GM21619 (cell line): ENCODE measurements at regions not wholly inside any gene's neighbourhood (a gene's known extent, or its start where the extent isn't known, plus 50 kb on each side); places are given as distances from the start of the nearest gene placed in this dataset.
A peak's percentile ranks its signal among the peaks of the same experiment; 100 is the strongest.

Experiments used
- ATAC-seq: cut with Tn5 transposase; IDR thresholded peaks from one replicate; pipeline ENCODE4 v1.9.1; 2021; ENCODE audit not compliant: unreplicated experiment

DNA sequence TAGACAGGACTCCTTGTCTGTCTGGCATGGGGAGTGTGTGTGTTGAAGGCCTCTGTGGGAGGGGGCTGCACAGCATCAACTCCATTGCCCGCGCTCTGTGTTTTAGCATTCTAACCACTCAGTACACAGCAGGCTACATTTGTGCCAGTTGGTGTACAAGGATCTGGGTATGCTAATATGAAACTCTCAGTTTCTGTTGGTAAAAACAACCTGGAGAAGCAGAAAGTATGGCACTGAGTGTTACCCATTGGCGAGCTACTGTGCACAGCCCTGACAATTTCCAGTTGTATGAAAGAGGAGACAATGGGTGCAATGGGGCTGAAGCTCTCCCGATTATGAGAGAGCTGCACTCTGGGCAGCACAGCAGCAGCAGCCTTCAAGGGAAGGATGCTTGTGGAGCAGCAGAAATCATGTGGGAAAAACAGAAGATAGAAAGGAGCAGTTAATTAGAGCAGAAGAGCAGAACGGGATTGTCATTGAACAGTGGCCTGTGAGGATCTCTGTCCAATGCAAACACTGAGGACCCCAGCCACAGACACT is 443.6 kb downstream of the CBLN2 start:
- ATAC-seq = no peak

DNA sequence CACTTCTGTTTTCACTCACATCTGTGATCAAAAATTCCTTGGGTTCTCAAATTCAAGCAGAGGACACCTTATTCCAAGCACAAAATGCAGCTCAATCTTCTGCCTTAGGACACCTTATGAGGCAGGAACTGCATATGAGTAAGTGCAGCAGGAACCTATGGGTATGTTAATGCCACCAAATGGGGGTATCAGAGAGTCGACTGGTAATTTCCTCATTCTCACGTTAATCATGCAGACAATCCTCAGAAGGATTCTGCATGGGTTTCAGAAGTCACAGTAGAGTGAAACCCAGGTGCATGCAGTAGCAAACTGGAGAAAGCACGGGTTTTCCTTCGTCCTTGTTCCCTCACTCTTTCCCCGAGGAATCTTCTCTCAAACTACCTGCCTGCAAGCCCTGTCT is 452.8 kb downstream of the CBLN2 start:
- ATAC-seq = peak; percentile 53

- ATAC-seq = no peak
Observed at GRCh38 chr18:72089432-72089831, 454.7 kb downstream of the CBLN2 start.

GRCh38 chr18:72086421-72086820 is 457.7 kb downstream of the CBLN2 start:
- no peak for ATAC-seq

DNA sequence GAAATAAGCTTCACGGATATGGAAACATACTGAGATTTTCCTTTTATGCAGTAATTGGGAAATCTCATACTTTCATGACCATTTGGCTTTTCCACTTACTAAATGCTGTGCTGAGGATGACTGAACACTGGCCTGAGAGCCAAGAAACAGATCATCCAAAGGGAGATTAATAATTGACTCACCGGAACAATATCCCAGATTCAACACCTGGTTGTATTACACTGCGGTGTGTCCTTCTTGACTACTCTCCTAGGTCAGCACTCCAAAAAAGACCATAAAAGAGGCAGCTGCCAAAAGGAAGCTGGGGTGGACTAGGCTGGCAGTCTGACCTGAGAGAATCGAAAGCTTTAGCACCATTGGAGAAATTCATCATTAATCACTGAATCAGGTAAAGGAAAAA is 469.1 kb downstream of the CBLN2 start:
- no peak for ATAC-seq

GRCh38 chr18:72063001-72063400 is 481.1 kb downstream of the CBLN2 start:
- no peak for ATAC-seq

DNA sequence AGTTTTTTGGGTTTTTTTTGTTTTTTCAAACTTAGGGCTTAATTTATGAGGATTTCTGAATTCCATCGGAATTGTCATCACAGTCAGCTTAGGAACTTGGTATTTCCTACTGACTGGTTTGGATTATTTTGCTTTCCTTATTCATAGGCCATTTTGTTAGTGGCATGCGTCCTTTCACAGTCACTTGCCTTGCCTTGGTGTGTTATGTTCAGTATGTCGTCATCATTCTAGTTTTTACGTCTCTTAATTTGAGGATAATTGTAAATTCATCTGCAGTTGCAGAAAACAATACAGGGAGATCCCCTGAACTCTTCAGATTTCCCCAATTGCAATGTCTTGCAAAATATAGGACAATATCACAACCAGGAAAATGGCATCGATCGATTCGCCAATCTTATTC is 485.3 kb downstream of the CBLN2 start:
- no peak for ATAC-seq

DNA sequence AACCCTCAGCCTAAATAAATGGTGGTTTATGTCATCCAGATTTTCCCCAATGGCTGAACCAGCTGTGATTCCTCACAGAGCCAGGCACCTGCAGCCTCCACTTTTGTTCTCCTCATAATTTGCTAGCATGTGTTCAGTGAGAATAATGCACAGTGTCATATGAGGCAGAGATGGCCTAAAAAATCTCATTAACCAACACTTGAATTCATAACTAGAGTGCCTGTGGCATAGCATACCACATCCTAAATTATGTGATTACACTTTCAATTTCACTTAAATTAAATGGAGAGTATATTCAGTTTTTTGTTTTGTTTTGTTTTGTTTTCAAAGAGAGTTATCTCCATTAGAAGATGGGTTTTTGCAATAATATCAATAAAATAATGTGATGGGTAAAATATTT is 488.0 kb downstream of the CBLN2 start:
- no peak for ATAC-seq

DNA sequence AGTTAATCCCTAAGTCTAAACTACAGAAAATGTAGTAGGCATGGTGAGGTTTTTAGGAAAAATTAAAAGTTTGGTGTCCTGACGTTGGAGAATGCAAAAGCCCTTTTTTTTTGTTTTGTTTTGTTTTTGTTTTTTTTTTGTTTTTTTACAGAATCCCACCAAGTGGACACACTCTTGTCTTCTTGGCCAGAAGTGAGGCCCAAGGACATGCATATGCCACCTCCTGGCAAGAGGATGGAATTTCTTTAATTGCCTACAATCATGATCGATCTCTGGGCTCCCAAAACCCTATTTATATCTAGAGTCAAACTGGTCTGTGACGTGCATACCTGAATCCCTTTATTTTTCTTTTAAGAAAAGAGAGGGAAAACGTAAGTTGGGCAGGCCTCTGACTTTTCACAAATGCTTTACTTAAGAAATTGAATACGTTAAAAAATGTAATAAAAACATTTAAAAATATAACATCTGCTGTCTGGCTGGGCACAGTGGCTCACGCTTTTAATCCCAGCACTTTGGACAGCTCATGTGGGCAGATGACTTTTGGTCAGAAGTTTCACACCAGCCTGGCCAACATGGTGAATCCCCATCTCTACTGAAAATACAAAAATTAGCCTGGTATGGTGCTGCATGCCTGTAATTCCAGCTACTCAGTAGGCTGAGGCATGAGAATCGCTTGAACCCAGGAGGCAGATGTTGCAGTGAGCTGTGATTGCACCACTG is 502.7 kb downstream of the CBLN2 start:
- no peak for ATAC-seq

DNA sequence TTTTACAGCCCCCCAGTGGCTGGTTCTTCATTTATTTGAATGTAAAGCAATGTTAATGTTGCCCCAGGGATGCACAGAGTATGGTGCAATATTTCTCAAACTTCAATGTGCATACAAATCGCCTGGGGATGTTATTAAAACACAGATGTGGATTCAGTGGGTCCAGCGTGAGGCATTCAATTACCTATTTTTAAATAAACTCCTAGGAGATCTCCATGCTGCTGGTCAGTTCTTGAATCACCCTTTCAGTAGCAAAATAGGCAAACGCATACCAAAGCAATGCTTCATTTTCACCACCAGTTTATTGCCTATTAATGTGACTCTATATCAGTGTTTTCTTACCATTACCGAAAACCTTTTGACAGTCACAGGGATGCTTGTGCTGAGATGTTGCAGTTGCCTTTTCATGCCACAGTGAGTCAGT is 530.7 kb downstream of the CBLN2 start:
- no peak for ATAC-seq

GRCh38 chr18:71998547-71999097 is 545.5 kb downstream of the CBLN2 start:
- ATAC-seq = no peak

- no peak for ATAC-seq
Observed at GRCh38 chr18:71995904-71996465, 548.2 kb downstream of the CBLN2 start.

DNA sequence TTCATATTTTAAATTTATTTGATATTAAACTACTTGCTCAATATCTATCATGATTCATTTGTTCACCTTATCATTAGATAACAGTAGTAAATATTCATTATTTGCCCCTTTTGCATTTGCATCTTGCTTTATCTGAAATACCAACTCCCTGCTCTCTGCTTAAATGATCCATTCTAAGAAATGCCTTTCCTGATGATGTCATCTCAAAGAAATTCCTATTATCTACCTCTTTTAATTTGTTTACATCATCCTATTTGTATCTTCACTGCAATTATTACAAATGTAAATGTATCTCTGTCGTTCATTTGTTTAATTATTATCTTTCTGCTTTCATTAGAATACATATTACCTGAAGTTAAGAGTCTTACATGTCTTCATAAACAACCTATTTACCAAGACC is 549.9 kb downstream of the CBLN2 start:
- ATAC-seq = no peak

- no peak for ATAC-seq
Observed at GRCh38 chr18:71989616-71990015, 554.5 kb downstream of the CBLN2 start.

GRCh38 chr18:71986351-71987050 is 557.6 kb downstream of the CBLN2 start:
- ATAC-seq = no peak

- no peak for ATAC-seq
Observed at GRCh38 chr18:71976744-71977143, 567.4 kb downstream of the CBLN2 start.

DNA sequence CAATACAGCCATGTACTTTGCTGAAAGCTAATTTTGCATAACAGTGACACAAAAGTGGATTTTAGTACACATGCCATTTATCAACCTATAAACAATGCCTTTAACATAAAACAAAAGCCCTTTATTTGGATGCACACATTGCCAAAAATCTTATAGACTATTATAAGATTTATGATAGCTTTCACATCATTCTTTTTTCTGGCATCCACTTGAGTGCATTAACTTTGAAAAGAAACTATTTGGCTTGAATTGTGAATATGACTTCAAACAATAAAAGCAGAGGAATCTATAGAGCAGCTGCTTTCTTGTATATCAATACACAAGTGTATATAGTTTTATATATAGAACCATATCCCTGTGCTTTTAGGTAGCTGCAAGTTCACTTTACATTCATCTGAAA is 577.4 kb downstream of the CBLN2 start:
- no peak for ATAC-seq

DNA sequence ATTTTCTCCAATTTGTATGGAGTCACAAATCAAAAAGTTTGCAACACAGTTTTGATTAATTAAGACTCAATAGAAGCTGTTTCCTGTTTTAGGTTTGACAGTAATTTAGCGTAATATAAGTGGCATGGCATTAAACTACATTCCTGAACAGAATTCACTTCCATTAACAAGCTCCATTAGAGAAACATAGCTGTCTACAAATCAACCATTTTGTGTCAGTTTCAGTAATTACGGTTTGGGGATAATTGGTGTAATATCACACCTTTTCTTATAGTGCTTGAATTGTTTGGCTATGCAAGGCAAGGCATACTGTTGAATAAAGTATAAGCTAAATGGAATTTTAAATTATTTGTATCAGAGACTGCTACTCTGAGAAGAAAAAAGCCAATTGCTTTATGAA is 585.5 kb downstream of the CBLN2 start:
- no peak for ATAC-seq

- ATAC-seq = no peak
Observed at GRCh38 chr18:71951001-71951400, 593.1 kb downstream of the CBLN2 start.

- no peak for ATAC-seq
Observed at GRCh38 chr18:71942433-71942832, 601.7 kb downstream of the CBLN2 start.

DNA sequence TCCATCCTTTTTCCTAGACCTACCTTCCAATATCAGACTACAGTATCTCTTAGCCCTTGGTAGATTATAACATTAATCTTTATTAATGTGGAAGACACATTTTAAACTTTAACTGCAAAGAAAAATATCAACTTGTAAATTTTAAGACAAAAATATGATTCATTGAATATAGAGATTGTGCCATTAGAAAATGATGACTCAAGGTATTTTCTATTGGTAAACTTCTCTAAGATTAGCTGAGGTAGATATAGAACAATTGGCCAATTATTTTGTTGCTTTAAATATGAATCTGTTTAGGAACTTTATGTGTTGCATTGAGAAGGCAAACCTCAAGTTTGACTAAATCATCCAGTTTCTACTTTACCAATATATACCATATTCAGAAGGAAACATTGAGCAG is 604.7 kb downstream of the CBLN2 start:
- ATAC-seq = no peak

GRCh38 chr18:71936744-71937143 is 607.4 kb downstream of the CBLN2 start:
- no peak for ATAC-seq
